PFSK-1 (cell line): ENCODE measurements at regions not wholly inside any gene's neighbourhood (a gene's known extent, or its start where the extent isn't known, plus 50 kb on each side); places are given as distances from the start of the nearest gene placed in this dataset.

ENCODE experiments used
- FOXP2 ChIP-seq: optimal IDR thresholded peaks from 2 replicates; pipeline ENCODE3; 2011; ENCODE audit warnings: borderline replicate concordance, control low read depth, inconsistent platforms; ENCODE audit not compliant: insufficient read depth; ENCODE audit errors: extremely low read length, extremely low read depth
- POLR2AphosphoS5 ChIP-seq: IDR thresholded peaks from 2 replicates; pipeline ENCODE4 v1.6.1; 2012; ENCODE audit warnings: low read depth, mild to moderate bottlenecking, control low read depth, low read length, moderate library complexity
- SIN3A ChIP-seq: IDR thresholded peaks from 2 replicates; pipeline ENCODE4 v1.6.1; 2012; ENCODE audit warnings: mild to moderate bottlenecking, low read length, moderate library complexity, borderline replicate concordance; ENCODE audit not compliant: insufficient read depth
- TAF1 ChIP-seq: IDR thresholded peaks from 2 replicates; pipeline ENCODE4 v1.6.1; 2012; ENCODE audit warnings: low read length, control low read depth, borderline replicate concordance; ENCODE audit not compliant: insufficient read depth
- TF ChIP-seq, protein P1 (sequence below), 2 experiments: IDR thresholded peaks; 2 replicates each; pipeline versions ENCODE4 v1.6.1 to v1.8.0; 2011 to 2012; ENCODE audit warnings: low read depth in 2 of 2, low read length in 2 of 2, control low read depth in 1 of 2, inconsistent platforms in 1 of 2, mild to moderate bottlenecking in 1 of 2, moderate library complexity in 1 of 2; ENCODE audit not compliant: insufficient read depth in 1 of 2

- TF ChIP-seq SIN3A (no peak), POLR2AphosphoS5 (no peak), FOXP2 (no peak), TAF1 (no peak)
- TF ChIP-seq, protein P1, sequence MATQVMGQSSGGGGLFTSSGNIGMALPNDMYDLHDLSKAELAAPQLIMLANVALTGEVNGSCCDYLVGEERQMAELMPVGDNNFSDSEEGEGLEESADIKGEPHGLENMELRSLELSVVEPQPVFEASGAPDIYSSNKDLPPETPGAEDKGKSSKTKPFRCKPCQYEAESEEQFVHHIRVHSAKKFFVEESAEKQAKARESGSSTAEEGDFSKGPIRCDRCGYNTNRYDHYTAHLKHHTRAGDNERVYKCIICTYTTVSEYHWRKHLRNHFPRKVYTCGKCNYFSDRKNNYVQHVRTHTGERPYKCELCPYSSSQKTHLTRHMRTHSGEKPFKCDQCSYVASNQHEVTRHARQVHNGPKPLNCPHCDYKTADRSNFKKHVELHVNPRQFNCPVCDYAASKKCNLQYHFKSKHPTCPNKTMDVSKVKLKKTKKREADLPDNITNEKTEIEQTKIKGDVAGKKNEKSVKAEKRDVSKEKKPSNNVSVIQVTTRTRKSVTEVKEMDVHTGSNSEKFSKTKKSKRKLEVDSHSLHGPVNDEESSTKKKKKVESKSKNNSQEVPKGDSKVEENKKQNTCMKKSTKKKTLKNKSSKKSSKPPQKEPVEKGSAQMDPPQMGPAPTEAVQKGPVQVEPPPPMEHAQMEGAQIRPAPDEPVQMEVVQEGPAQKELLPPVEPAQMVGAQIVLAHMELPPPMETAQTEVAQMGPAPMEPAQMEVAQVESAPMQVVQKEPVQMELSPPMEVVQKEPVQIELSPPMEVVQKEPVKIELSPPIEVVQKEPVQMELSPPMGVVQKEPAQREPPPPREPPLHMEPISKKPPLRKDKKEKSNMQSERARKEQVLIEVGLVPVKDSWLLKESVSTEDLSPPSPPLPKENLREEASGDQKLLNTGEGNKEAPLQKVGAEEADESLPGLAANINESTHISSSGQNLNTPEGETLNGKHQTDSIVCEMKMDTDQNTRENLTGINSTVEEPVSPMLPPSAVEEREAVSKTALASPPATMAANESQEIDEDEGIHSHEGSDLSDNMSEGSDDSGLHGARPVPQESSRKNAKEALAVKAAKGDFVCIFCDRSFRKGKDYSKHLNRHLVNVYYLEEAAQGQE (IDR thresholded peaks at IDR 0.05; ENCODE audit: insufficient read depth in 1 of 2, low read depth in 2 of 2, low read length in 2 of 2): no peak
Measured at GRCh38 chr5:36421256-36421655, 119.6 kb upstream of the RANBP3L start.

DNA sequence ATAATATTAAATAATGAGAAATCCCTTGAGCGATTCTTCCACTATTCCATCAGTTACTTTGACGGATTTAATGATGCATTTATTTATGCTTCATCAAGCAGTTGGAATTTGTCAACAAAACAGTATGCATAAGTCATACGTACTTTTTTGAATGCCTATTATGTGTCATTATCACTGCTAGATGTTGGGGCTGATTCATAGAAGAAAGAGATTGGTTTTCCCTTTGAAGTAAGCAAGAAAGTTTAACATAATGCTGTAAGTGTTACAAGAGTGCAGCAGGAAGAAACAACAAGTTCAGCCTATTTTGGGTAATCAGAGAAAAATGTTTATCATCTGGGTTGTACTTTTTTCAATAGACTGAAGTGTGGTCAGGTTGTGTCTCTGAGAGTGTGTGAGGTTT lies 121.2 kb upstream of the RANBP3L start:
- TF ChIP-seq FOXP2 (no peak), SIN3A (no peak), TAF1 (no peak), POLR2AphosphoS5 (no peak)
- TF ChIP-seq, protein P1 (IDR thresholded peaks at IDR 0.05; ENCODE audit: insufficient read depth in 1 of 2, low read depth in 2 of 2, low read length in 2 of 2): no peak

- no peak for TF ChIP-seq FOXP2
- TF ChIP-seq, protein P1 (IDR thresholded peaks at IDR 0.05; ENCODE audit: insufficient read depth in 1 of 2, low read depth in 2 of 2, low read length in 2 of 2): no peak
- TF ChIP-seq POLR2AphosphoS5: no peak
- TF ChIP-seq TAF1: no peak
- TF ChIP-seq SIN3A: no peak
Measured at GRCh38 chr5:36423578-36424307, 122.0 kb upstream of the RANBP3L start.

- TF ChIP-seq FOXP2: no peak
Measured at GRCh38 chr5:36435516-36435915, 133.8 kb upstream of the RANBP3L start.

- TF ChIP-seq POLR2AphosphoS5 (no peak), SIN3A (no peak), FOXP2 (no peak), TAF1 (no peak)
- TF ChIP-seq, protein P1 (IDR thresholded peaks at IDR 0.05; ENCODE audit: insufficient read depth in 1 of 2, low read depth in 2 of 2, low read length in 2 of 2): no peak
Measured at GRCh38 chr5:36436306-36436705, 134.6 kb upstream of the RANBP3L start.
